GM12878 (cell line): ENCODE measurements at regions not wholly inside any gene's neighbourhood (a gene's known extent, or its start where the extent isn't known, plus 50 kb on each side); places are given as distances from the start of the nearest gene placed in this dataset.

Source experiments
- ATAC-seq: fragments of 200-7000 bp; cut with Tn5 transposase; 3 replicates; pipeline ENCODE4 v1.9.1; 2020; ENCODE audit warnings: mild to moderate bottlenecking, moderate library complexity
- BruUV-seq: library from RNA; stranded (reverse); fragments of 400-500 nt; replicated peaks from 2 replicates; lab custom pipeline; 2021; lab: Mats Ljungman, UMichigan
- CTCF ChIA-PET: fragments of 300-600 bp; sonication (Branson Sonifier 250); formaldehyde crosslinking; extraction: SDS; loops from one replicate; lab custom pipeline; 2021; ENCODE audit warnings: inconsistent platforms; lab: Yijun Ruan, JAX
- POLR2A ChIA-PET: fragments of 350-600 bp; formaldehyde crosslinking; extraction: SDS; loops from one replicate; lab custom pipeline; 2021; ENCODE audit warnings: inconsistent platforms; lab: Charles Lee
- RAD21 ChIA-PET: fragments of 300-600 bp; sonication (Branson Sonifier 250); formaldehyde crosslinking; loops from one replicate; lab custom pipeline; 2023; ENCODE audit warnings: antibody characterized with exemption; ENCODE audit not compliant: unreplicated experiment; lab: Charles Lee
- SMC1A ChIA-PET: fragments of 300-600 bp; sonication (Branson Sonifier 250); formaldehyde crosslinking; loops from one replicate; lab custom pipeline; 2023; ENCODE audit not compliant: unreplicated experiment, uncharacterized antibody; lab: Charles Lee
- DNase-seq: peaks from one replicate; pipeline ENCODE4 v3.0.0-alpha.2; 2011; ENCODE audit warnings: low read depth, low spot score
- FAIRE-seq: peaks from 3 replicates; lab custom pipeline; 2011; peaks lifted over from hg19 to GRCh38; lab: Jason Lieb, UNC
- H2AFZ ChIP-seq: 2 replicates; pipeline ENCODE4 v1.6.0; 2011; ENCODE audit warnings: low read depth, low read length, control low read depth; ENCODE audit not compliant: control insufficient read depth
- H3K27ac ChIP-seq: 2 replicates; pipeline ENCODE4 v1.5.1; 2011; ENCODE audit warnings: control low read depth; ENCODE audit not compliant: control insufficient read depth, insufficient read depth
- H3K27me3 ChIP-seq, 2 experiments: replicated peaks in 1 of 2; 2 replicates each; pipeline versions ENCODE4 v1.6.0 to v1.6.1; 2011; ENCODE audit warnings: low read length in 1 of 2; ENCODE audit not compliant: control insufficient read depth in 2 of 2, insufficient read depth in 2 of 2
- H3K36me3 ChIP-seq, 2 experiments: 2 replicates each; pipeline ENCODE4 v1.5.1; 2011; ENCODE audit warnings: low read length in 1 of 2; ENCODE audit not compliant: control insufficient read depth in 2 of 2, insufficient read depth in 2 of 2
- H3K4me1 ChIP-seq: 2 replicates; pipeline ENCODE4 v1.6.1; 2011; ENCODE audit warnings: mild to moderate bottlenecking, low read length, moderate library complexity, mixed read lengths; ENCODE audit not compliant: control insufficient read depth, insufficient read depth
- H3K4me2 ChIP-seq: 2 replicates; pipeline ENCODE4 v1.6.0; 2011; ENCODE audit warnings: control low read depth; ENCODE audit not compliant: control insufficient read depth, insufficient read depth
- H3K4me3 ChIP-seq: fragments of 200-600 bp; sonication (generic); 2 replicates; pipeline ENCODE4 v1.5.1; 2016
- H3K79me2 ChIP-seq: 2 replicates; pipeline ENCODE4 v1.6.0; 2011; ENCODE audit warnings: low read length; ENCODE audit not compliant: control insufficient read depth, insufficient read depth
- H3K9ac ChIP-seq: 2 replicates; pipeline ENCODE4 v1.8.0; 2011; ENCODE audit warnings: low read length, control low read depth, mixed read lengths; ENCODE audit not compliant: control insufficient read depth, insufficient read depth
- H3K9me3 ChIP-seq: replicated peaks from 3 replicates; pipeline ENCODE4 v1.5.1; 2011; ENCODE audit warnings: mild to moderate bottlenecking, low read length; ENCODE audit not compliant: control insufficient read depth, insufficient read depth
- H4K20me1 ChIP-seq: 2 replicates; pipeline ENCODE4 v1.6.0; 2011; ENCODE audit not compliant: control insufficient read depth, insufficient read depth
- CREM ChIP-seq: IDR thresholded peaks from 2 replicates; pipeline ENCODE4 v1.6.1; 2014; ENCODE audit warnings: antibody characterized with exemption, low read depth
- CUX1 ChIP-seq: IDR thresholded peaks from 2 replicates; pipeline ENCODE4 v1.6.1; 2012; ENCODE audit warnings: improper control_type of control experiment, low read depth, low read length; ENCODE audit not compliant: insufficient replicate concordance
- MXI1 ChIP-seq: fragments of 150-350 bp; IDR thresholded peaks from 2 replicates; pipeline ENCODE4 v1.6.1; 2011; ENCODE audit warnings: low read depth, mild to moderate bottlenecking, inconsistent platforms, low read length, improper control_type of control experiment
- ZNF217 ChIP-seq: fragments of 450-650 bp; IDR thresholded peaks from 2 replicates; pipeline ENCODE4 v1.6.1; 2017; ENCODE audit warnings: antibody characterized with exemption, mild to moderate bottlenecking
- WGBS: methylation state at CpG from one replicate; pipeline ENCODE4 v1.1.6; 2016; ENCODE audit warnings: low lambda C conversion rate; ENCODE audit not compliant: insufficient replicate concordance, insufficient coverage; ENCODE audit errors: missing lambda C conversion rate; 5-methylcytosine and 5-hydroxymethylcytosine counted together
- in situ Hi-C: fragments of 300-500 bp; cut with MboI; formaldehyde crosslinking; loops from 9 replicates; pipeline ENCODE4 v1.14.3; 2018; ENCODE audit warnings: mixed read lengths
- intact Hi-C: fragments of 100-400 bp; cut with micrococcal nuclease; formaldehyde crosslinking; loops from one replicate; pipeline ENCODE4 v1.14.2; 2022; ENCODE audit not compliant: unreplicated experiment

GRCh38 chr3:94482686-94483085 is 419.8 kb downstream of the NSUN3 start (continued):
- no peak for TF ChIP-seq CUX1
- no peak for TF ChIP-seq MXI1
- TF ChIP-seq CREM = no peak

GRCh38 chr3:94483403-94483802 is 420.5 kb downstream of the NSUN3 start:
- Histone ChIP-seq H3K4me3 (no peak overlapping the region), H2AFZ (no peak overlapping the region), H3K4me1 (no peaks in the 10 kb centered on the region), H3K27ac (no peak overlapping the region), H3K4me2 (no peak overlapping the region), H3K27me3 (no peaks in the 10 kb centered on the region), H3K9ac (no peak overlapping the region), H4K20me1 (no peaks in the 10 kb centered on the region), H3K36me3 (no peaks in the 10 kb centered on the region), H3K79me2 (no peaks in the 10 kb centered on the region), H3K9me3 (no peaks in the 10 kb centered on the region)
- 2% methylated on average over 2 of the region's 2 CpGs for WGBS
- intact Hi-C loops = no loop called here
- no peak for FAIRE-seq
- POLR2A ChIA-PET = no interaction called here
- in situ Hi-C loops = no loop called here
- DNase-seq = no peak
- RAD21 ChIA-PET = no interaction called here
- SMC1A ChIA-PET = no interaction called here
- no peak for ATAC-seq
- no peak for TF ChIP-seq ZNF217
- BruUV-seq = no TSS peak
- CTCF ChIA-PET = no interaction called here
